ENCODE measurements at regions not wholly inside any gene's neighbourhood (a gene's known extent, or its start where the extent isn't known, plus 50 kb on each side); places are given as distances from the start of the nearest gene placed in this dataset.

- no peak for TF ChIP-seq YY1 (IDR thresholded peaks at IDR 0.05; ENCODE audit: insufficient read depth, insufficient read length)
- TF ChIP-seq SUZ12 (IDR thresholded peaks at IDR 0.05; ENCODE audit: extremely low read depth, insufficient read depth, insufficient read length), result no peak
- no peak for TF ChIP-seq ZNF274 (IDR thresholded peaks at IDR 0.05; ENCODE audit: low read depth, low read length)
- DNase-seq (ENCODE audit: low read depth, low spot score), result no peak
- Histone ChIP-seq H3K27me3 (ENCODE audit: insufficient read depth, insufficient read length) (no peaks in the 10 kb centered on the region), H3K9ac (ENCODE audit: insufficient read length, low read depth) (no peak overlapping the region), H3K4me3 (ENCODE audit: insufficient read length, low read depth) (no peak overlapping the region), H3K36me3 (ENCODE audit: insufficient read depth, insufficient read length, low read length) (no peaks in the 10 kb centered on the region), H3K4me1 (ENCODE audit: insufficient read depth, insufficient read length) (no peaks in the 10 kb centered on the region), H3K9me3 (ENCODE audit: insufficient read depth, low read length) (no peaks in the 10 kb centered on the region)
Observed at GRCh38 chr2:5473635-5474034, 218.5 kb upstream of the SOX11 start.

- Histone ChIP-seq H3K4me3 (ENCODE audit: insufficient read length, low read depth) (no peak overlapping the region), H3K9me3 (ENCODE audit: insufficient read depth, low read length) (no peaks in the 10 kb centered on the region), H3K9ac (ENCODE audit: insufficient read length, low read depth) (no peak overlapping the region), H3K36me3 (ENCODE audit: insufficient read depth, insufficient read length, low read length) (no peaks in the 10 kb centered on the region), H3K4me1 (ENCODE audit: insufficient read depth, insufficient read length) (no peaks in the 10 kb centered on the region), H3K27me3 (ENCODE audit: insufficient read depth, insufficient read length) (no peaks in the 10 kb centered on the region)
- no peak for TF ChIP-seq YY1 (IDR thresholded peaks at IDR 0.05; ENCODE audit: insufficient read depth, insufficient read length)
- no peak for TF ChIP-seq ZNF274 (IDR thresholded peaks at IDR 0.05; ENCODE audit: low read depth, low read length)
- TF ChIP-seq SUZ12 (IDR thresholded peaks at IDR 0.05; ENCODE audit: extremely low read depth, insufficient read depth, insufficient read length), result no peak
- DNase-seq (ENCODE audit: low read depth, low spot score), result no peak
Observed at GRCh38 chr2:5474716-5475115, 217.5 kb upstream of the SOX11 start.

- Histone ChIP-seq H3K9me3 (ENCODE audit: insufficient read depth, low read length) (0 out of 2 replicates have a peak, but pooled peaks cover under 1% of the 10 kb centered on the region), H3K9ac (ENCODE audit: insufficient read length, low read depth) (no peak overlapping the region), H3K36me3 (ENCODE audit: insufficient read depth, insufficient read length, low read length) (no peaks in the 10 kb centered on the region), H3K27me3 (ENCODE audit: insufficient read depth, insufficient read length) (no peaks in the 10 kb centered on the region), H3K4me3 (ENCODE audit: insufficient read length, low read depth) (no peak overlapping the region), H3K4me1 (ENCODE audit: insufficient read depth, insufficient read length) (no peaks in the 10 kb centered on the region)
- TF ChIP-seq ZNF274 (IDR thresholded peaks at IDR 0.05; ENCODE audit: low read depth, low read length) (no peak), SUZ12 (IDR thresholded peaks at IDR 0.05; ENCODE audit: extremely low read depth, insufficient read depth, insufficient read length) (no peak), YY1 (IDR thresholded peaks at IDR 0.05; ENCODE audit: insufficient read depth, insufficient read length) (no peak)
- no peak for DNase-seq (ENCODE audit: low read depth, low spot score)
Observed at GRCh38 chr2:5479265-5479928, 212.8 kb upstream of the SOX11 start.

- H3K4me3 ChIP-seq (ENCODE audit: insufficient read length, low read depth), result peak overlapping the region; percentile 11
- H3K36me3 ChIP-seq (ENCODE audit: insufficient read depth, insufficient read length, low read length), result no peaks in the 10 kb centered on the region
- H3K9ac ChIP-seq (ENCODE audit: insufficient read length, low read depth), result peak overlapping the region; percentile 17
- peak; percentile 40 for DNase-seq (ENCODE audit: low read depth, low spot score)
- H3K27me3 ChIP-seq (ENCODE audit: insufficient read depth, insufficient read length), result no peaks in the 10 kb centered on the region
- peaks cover 6% of the 10 kb centered on the region; the same call in 1 of the 2 replicates for H3K9me3 ChIP-seq (ENCODE audit: insufficient read depth, low read length)
- TF ChIP-seq SUZ12 (IDR thresholded peaks at IDR 0.05; ENCODE audit: extremely low read depth, insufficient read depth, insufficient read length) (no peak), ZNF274 (IDR thresholded peaks at IDR 0.05; ENCODE audit: low read depth, low read length) (no peak), YY1 (IDR thresholded peaks at IDR 0.05; ENCODE audit: insufficient read depth, insufficient read length) (no peak)
- no peaks in the 10 kb centered on the region for H3K4me1 ChIP-seq (ENCODE audit: insufficient read depth, insufficient read length)
Observed at GRCh38 chr2:5482929-5483331, 209.3 kb upstream of the SOX11 start.

- DNase-seq (ENCODE audit: low read depth, low spot score), result no peak
- TF ChIP-seq YY1 (IDR thresholded peaks at IDR 0.05; ENCODE audit: insufficient read depth, insufficient read length) (no peak), SUZ12 (IDR thresholded peaks at IDR 0.05; ENCODE audit: extremely low read depth, insufficient read depth, insufficient read length) (no peak)
- no peak overlapping the region for H3K4me3 ChIP-seq (ENCODE audit: insufficient read length, low read depth)
- H3K9ac ChIP-seq (ENCODE audit: insufficient read length, low read depth), result no peak overlapping the region
- no peaks in the 10 kb centered on the region for H3K36me3 ChIP-seq (ENCODE audit: insufficient read depth, insufficient read length, low read length)
- no peaks in the 10 kb centered on the region for H3K4me1 ChIP-seq (ENCODE audit: insufficient read depth, insufficient read length)
- H3K27me3 ChIP-seq (ENCODE audit: insufficient read depth, insufficient read length), result no peaks in the 10 kb centered on the region
- H3K9me3 ChIP-seq (ENCODE audit: insufficient read depth, low read length), result peaks cover 6% of the 10 kb centered on the region; the same call in 1 of the 2 replicates
Observed at GRCh38 chr2:5484868-5485267, 207.3 kb upstream of the SOX11 start.

- no peaks in the 10 kb centered on the region for H3K4me1 ChIP-seq (ENCODE audit: insufficient read depth, insufficient read length)
- no peak for DNase-seq (ENCODE audit: low read depth, low spot score)
Observed at GRCh38 chr2:5491523-5491922, 200.7 kb upstream of the SOX11 start.

GRCh38 chr2:5493256-5493655 lies 198.9 kb upstream of the SOX11 start:
- TF ChIP-seq ZNF274 (IDR thresholded peaks at IDR 0.05; ENCODE audit: low read depth, low read length), result no peak
- no peak for TF ChIP-seq SUZ12 (IDR thresholded peaks at IDR 0.05; ENCODE audit: extremely low read depth, insufficient read depth, insufficient read length)
- no peak for TF ChIP-seq YY1 (IDR thresholded peaks at IDR 0.05; ENCODE audit: insufficient read depth, insufficient read length)
- no peak for DNase-seq (ENCODE audit: low read depth, low spot score)
- H3K27me3 ChIP-seq (ENCODE audit: insufficient read depth, insufficient read length), result no peaks in the 10 kb centered on the region
- no peak overlapping the region for H3K4me3 ChIP-seq (ENCODE audit: insufficient read length, low read depth)
- no peaks in the 10 kb centered on the region for H3K36me3 ChIP-seq (ENCODE audit: insufficient read depth, insufficient read length, low read length)
- no peak overlapping the region for H3K9ac ChIP-seq (ENCODE audit: insufficient read length, low read depth)
- no peaks in the 10 kb centered on the region for H3K9me3 ChIP-seq (ENCODE audit: insufficient read depth, low read length)
- H3K4me1 ChIP-seq (ENCODE audit: insufficient read depth, insufficient read length), result no peaks in the 10 kb centered on the region

More at GRCh38 chr2:5491523-5491922, 200.7 kb upstream of the SOX11 start:
- Histone ChIP-seq H3K9me3 (ENCODE audit: insufficient read depth, low read length) (no peaks in the 10 kb centered on the region), H3K4me3 (ENCODE audit: insufficient read length, low read depth) (no peak overlapping the region), H3K9ac (ENCODE audit: insufficient read length, low read depth) (no peak overlapping the region), H3K27me3 (ENCODE audit: insufficient read depth, insufficient read length) (no peaks in the 10 kb centered on the region), H3K36me3 (ENCODE audit: insufficient read depth, insufficient read length, low read length) (no peaks in the 10 kb centered on the region)
- TF ChIP-seq ZNF274 (IDR thresholded peaks at IDR 0.05; ENCODE audit: low read depth, low read length), result no peak
- no peak for TF ChIP-seq SUZ12 (IDR thresholded peaks at IDR 0.05; ENCODE audit: extremely low read depth, insufficient read depth, insufficient read length)
- no peak for TF ChIP-seq YY1 (IDR thresholded peaks at IDR 0.05; ENCODE audit: insufficient read depth, insufficient read length)
